ENCODE measurements at regions not wholly inside any gene's neighbourhood (a gene's known extent, or its start where the extent isn't known, plus 50 kb on each side); places are given as distances from the start of the nearest gene placed in this dataset.
"Not testable (repeated sequence)": the region's sequence is repeated elsewhere in the genome, so short reads cannot be mapped to it uniquely, and the experiment has no call there.

GRCh38 chr3:6769532-6770396 lies 91.2 kb upstream of the GRM7 start (continued):
- TF ChIP-seq JUND (IDR thresholded peaks at IDR 0.05; ENCODE audit: borderline replicate concordance, low read depth, low read length) (0 out of 2 replicates have a peak, but pooled peaks have one; percentile 6), ESRRA (IDR thresholded peaks at IDR 0.05; ENCODE audit: borderline replicate concordance, low read depth) (peak; percentile 26; the same call in 1 of the 2 replicates), DIDO1 (tag; IDR thresholded peaks at IDR 0.05; ENCODE audit: low read depth) (peak; percentile 63; the same call in 1 of the 2 replicates), NFIC (IDR thresholded peaks at IDR 0.05) (peak; percentile 19), GABPA (tag; conservative IDR thresholded peaks at IDR 0.05; ENCODE audit: low read depth) (peak; percentile 87), NR2C1 (IDR thresholded peaks at IDR 0.05) (peak; percentile 90), NR2C1 (tag; IDR thresholded peaks at IDR 0.05) (peak; percentile 96), POLR2H (tag; IDR thresholded peaks at IDR 0.05; ENCODE audit: low read depth) (0 out of 2 replicates have a peak, but pooled peaks have one; percentile 34), HDAC1 (IDR thresholded peaks at IDR 0.05) (peak in 1 of 2 experiments; percentile 46; a peak in 1 of 4 replicates), MAX (CRISPR knock-in tag; IDR thresholded peaks at IDR 0.05) (peak; percentile 40; the same call in 1 of the 2 replicates), MGA (IDR thresholded peaks at IDR 0.05) (peak; percentile 85), CTCF (IDR thresholded peaks at IDR 0.05 in 2 of 3, conservative IDR thresholded peaks at IDR 0.05 in 1 of 3; ENCODE audit: insufficient read depth in 2 of 3, low read depth in 1 of 3, low read length in 3 of 3) (peak; percentile 28 to 56 (median 50); a peak in 5 of 6 replicates)
- TF ChIP-seq JUND (tag; IDR thresholded peaks at IDR 0.05; ENCODE audit: borderline replicate concordance, low read depth, low read length), result not testable (repeated sequence)
